GM23338 (cell line): ENCODE measurements at regions not wholly inside any gene's neighbourhood (a gene's known extent, or its start where the extent isn't known, plus 50 kb on each side); places are given as distances from the start of the nearest gene placed in this dataset.

Experiments used
- ATAC-seq: fragments of 200-7000 bp; cut with Tn5 transposase; 3 replicates; pipeline ENCODE4 v1.9.1; 2020
- DNase-seq: peaks from one replicate; pipeline ENCODE4 v3.0.0-alpha.2; 2015; ENCODE audit warnings: low spot score
- H2AFZ ChIP-seq: fragments of 200-600 bp; sonication (generic); 2 replicates; pipeline ENCODE4 v1.8.0; 2016; ENCODE audit warnings: antibody characterized with exemption, mild to moderate bottlenecking, moderate library complexity
- H3F3A ChIP-seq: fragments of 200-600 bp; sonication (generic); replicated peaks from 2 replicates; pipeline ENCODE4 v1.8.0; 2017; ENCODE audit warnings: antibody characterized with exemption, mixed run types, low read depth
- H3K27ac ChIP-seq: fragments of 200-600 bp; sonication (generic); 2 replicates; pipeline ENCODE4 v1.6.1; 2016; ENCODE audit warnings: low read depth
- H3K27me3 ChIP-seq: fragments of 200-600 bp; sonication (generic); 2 replicates; pipeline ENCODE4 v1.8.0; 2016; ENCODE audit warnings: mild to moderate bottlenecking, mixed run types, moderate library complexity; ENCODE audit not compliant: insufficient read depth
- H3K36me3 ChIP-seq: fragments of 200-600 bp; sonication (generic); 2 replicates; pipeline ENCODE4 v1.8.0; 2016; ENCODE audit warnings: mild to moderate bottlenecking; ENCODE audit not compliant: insufficient read depth
- H3K4me1 ChIP-seq: fragments of 200-600 bp; sonication (generic); 2 replicates; pipeline ENCODE4 v1.8.0; 2016; ENCODE audit warnings: mild to moderate bottlenecking, moderate library complexity; ENCODE audit not compliant: insufficient read depth
- H3K4me2 ChIP-seq: fragments of 200-600 bp; sonication (generic); 2 replicates; pipeline ENCODE4 v1.7.1; 2017; ENCODE audit warnings: mixed run types
- H3K4me3 ChIP-seq: fragments of 200-600 bp; sonication (generic); 2 replicates; pipeline ENCODE4 v1.6.1; 2016; ENCODE audit warnings: mixed run types
- H3K79me2 ChIP-seq: fragments of 200-600 bp; sonication (generic); replicated peaks from 2 replicates; pipeline ENCODE4 v1.8.0; 2017; ENCODE audit warnings: mild to moderate bottlenecking; ENCODE audit not compliant: insufficient read depth
- H3K9me2 ChIP-seq: fragments of 200-600 bp; sonication (generic); 2 replicates; pipeline ENCODE4 v1.8.0; 2017; ENCODE audit not compliant: insufficient read depth
- H4K20me1 ChIP-seq: fragments of 200-600 bp; sonication (generic); replicated peaks from 2 replicates; pipeline ENCODE4 v1.8.0; 2017; ENCODE audit warnings: mild to moderate bottlenecking; ENCODE audit not compliant: insufficient read depth
- H3K27ac Mint-ChIP-seq: 2 replicates; pipeline ENCODE4 v1.8.0; 2020; ENCODE audit warnings: inconsistent platforms, mild to moderate bottlenecking, moderate library complexity, mixed read lengths
- H3K27me3 Mint-ChIP-seq: 3 replicates; pipeline ENCODE4 v1.8.0; 2022; ENCODE audit warnings: low read depth, mild to moderate bottlenecking, moderate library complexity, mixed read lengths, inconsistent platforms; ENCODE audit not compliant: insufficient read depth, poor library complexity
- H3K36me3 Mint-ChIP-seq: 3 replicates; pipeline ENCODE4 v1.8.0; 2021; ENCODE audit warnings: low read depth, mild to moderate bottlenecking, inconsistent platforms, moderate library complexity, mixed read lengths
- H3K4me1 Mint-ChIP-seq: 3 replicates; pipeline ENCODE4 v1.8.0; 2020; ENCODE audit warnings: mild to moderate bottlenecking, inconsistent platforms, mixed read lengths
- H3K4me3 Mint-ChIP-seq: 3 replicates; pipeline ENCODE4 v1.8.0; 2021; ENCODE audit warnings: moderate library complexity, mild to moderate bottlenecking, inconsistent platforms, mixed read lengths
- H3K9me3 Mint-ChIP-seq: 3 replicates; pipeline ENCODE4 v1.8.0; 2020; ENCODE audit warnings: moderate library complexity, mild to moderate bottlenecking, inconsistent platforms, mixed read lengths
- CREB1 ChIP-seq: fragments of 250-450 bp; sonication (Bioruptor Pico); IDR thresholded peaks from 2 replicates; pipeline ENCODE4 v1.5.0; 2020; ENCODE audit warnings: low read depth, mild to moderate bottlenecking, moderate library complexity
- EZH2 ChIP-seq: fragments of 200-600 bp; sonication (generic); IDR thresholded peaks from one replicate; pipeline ENCODE4 v1.8.0; 2017; ENCODE audit warnings: antibody characterized with exemption, mild to moderate bottlenecking, low read depth; ENCODE audit not compliant: unreplicated experiment
- EZH2phosphoT487 ChIP-seq: fragments of 200-600 bp; sonication (generic); IDR thresholded peaks from one replicate; pipeline ENCODE4 v1.8.1; 2018; ENCODE audit warnings: antibody characterized with exemption; ENCODE audit not compliant: unreplicated experiment
- JUNB ChIP-seq: IDR thresholded peaks from one replicate; pipeline ENCODE4 v1.6.1; 2016; ENCODE audit warnings: antibody characterized with exemption; ENCODE audit not compliant: unreplicated experiment
- POLR2AphosphoS5 ChIP-seq: IDR thresholded peaks from 2 replicates; pipeline ENCODE4 v1.6.1; 2016; ENCODE audit warnings: antibody characterized with exemption, low read depth
- ZNF114 ChIP-seq: fragments of 250-450 bp; sonication (Bioruptor Pico); IDR thresholded peaks from 2 replicates; pipeline ENCODE4 v1.5.0; 2020; ENCODE audit warnings: mild to moderate bottlenecking, moderate library complexity
- ZNF331 ChIP-seq: fragments of 250-450 bp; sonication (Bioruptor Pico); IDR thresholded peaks from 2 replicates; pipeline ENCODE4 v1.5.0; 2020; ENCODE audit warnings: low read depth, mild to moderate bottlenecking, moderate library complexity
- TF ChIP-seq, protein P1 (sequence below): IDR thresholded peaks from one replicate; pipeline ENCODE4 v1.6.1; 2018; ENCODE audit warnings: antibody characterized with exemption; ENCODE audit not compliant: unreplicated experiment
- TF ChIP-seq, protein P2 (sequence below): fragments of 250-450 bp; sonication (Bioruptor Pico); IDR thresholded peaks from 2 replicates; pipeline ENCODE4 v1.5.0; 2020; ENCODE audit warnings: mild to moderate bottlenecking, moderate library complexity
- TF ChIP-seq, protein P3 (sequence below): IDR thresholded peaks from 2 replicates; pipeline ENCODE4 v1.6.1; 2016; ENCODE audit warnings: antibody characterized with exemption

DNA sequence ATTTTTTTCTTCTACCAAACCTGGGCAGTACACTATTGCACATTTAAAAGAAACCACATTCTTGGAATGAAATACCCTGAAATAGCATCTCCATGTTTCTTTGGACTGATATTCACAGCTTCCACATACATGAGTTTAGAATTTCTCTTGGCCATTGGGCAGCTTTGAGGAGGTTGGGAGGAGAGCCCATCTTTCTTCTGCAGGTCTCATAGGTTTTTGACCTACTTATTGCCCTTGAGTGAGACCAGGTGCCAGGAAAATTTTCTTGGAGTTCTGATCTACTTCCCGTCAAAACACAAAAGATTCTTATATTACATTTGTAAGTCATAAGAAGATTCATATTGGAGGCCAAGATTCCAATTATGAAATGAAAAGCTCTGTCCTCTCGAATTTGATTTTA is 212.0 kb downstream of the IBTK start:
- Histone ChIP-seq H3K27me3 (no peaks in the 10 kb centered on the region), H3K9me2 (no peaks in the 10 kb centered on the region), H3K4me2 (no peak overlapping the region), H3F3A (no peaks in the 10 kb centered on the region), H3K36me3 (no peaks in the 10 kb centered on the region), H3K4me1 (no peaks in the 10 kb centered on the region), H3K79me2 (no peaks in the 10 kb centered on the region), H4K20me1 (no peaks in the 10 kb centered on the region), H2AFZ (no peak overlapping the region), H3K27ac (no peak overlapping the region), H3K4me3 (no peak overlapping the region)
- Mint-ChIP-seq H3K27ac (no peak overlapping the region), H3K4me3 (no peak overlapping the region), H3K4me1 (no peaks in the 10 kb centered on the region), H3K9me3 (no peaks in the 10 kb centered on the region), H3K36me3 (no peaks in the 10 kb centered on the region), H3K27me3 (no peaks in the 10 kb centered on the region)
- ATAC-seq (no peak), DNase-seq (no peak)
- TF ChIP-seq EZH2phosphoT487 (no peak), ZNF331 (no peak), JUNB (no peak), EZH2 (no peak)
- TF ChIP-seq, protein P1, sequence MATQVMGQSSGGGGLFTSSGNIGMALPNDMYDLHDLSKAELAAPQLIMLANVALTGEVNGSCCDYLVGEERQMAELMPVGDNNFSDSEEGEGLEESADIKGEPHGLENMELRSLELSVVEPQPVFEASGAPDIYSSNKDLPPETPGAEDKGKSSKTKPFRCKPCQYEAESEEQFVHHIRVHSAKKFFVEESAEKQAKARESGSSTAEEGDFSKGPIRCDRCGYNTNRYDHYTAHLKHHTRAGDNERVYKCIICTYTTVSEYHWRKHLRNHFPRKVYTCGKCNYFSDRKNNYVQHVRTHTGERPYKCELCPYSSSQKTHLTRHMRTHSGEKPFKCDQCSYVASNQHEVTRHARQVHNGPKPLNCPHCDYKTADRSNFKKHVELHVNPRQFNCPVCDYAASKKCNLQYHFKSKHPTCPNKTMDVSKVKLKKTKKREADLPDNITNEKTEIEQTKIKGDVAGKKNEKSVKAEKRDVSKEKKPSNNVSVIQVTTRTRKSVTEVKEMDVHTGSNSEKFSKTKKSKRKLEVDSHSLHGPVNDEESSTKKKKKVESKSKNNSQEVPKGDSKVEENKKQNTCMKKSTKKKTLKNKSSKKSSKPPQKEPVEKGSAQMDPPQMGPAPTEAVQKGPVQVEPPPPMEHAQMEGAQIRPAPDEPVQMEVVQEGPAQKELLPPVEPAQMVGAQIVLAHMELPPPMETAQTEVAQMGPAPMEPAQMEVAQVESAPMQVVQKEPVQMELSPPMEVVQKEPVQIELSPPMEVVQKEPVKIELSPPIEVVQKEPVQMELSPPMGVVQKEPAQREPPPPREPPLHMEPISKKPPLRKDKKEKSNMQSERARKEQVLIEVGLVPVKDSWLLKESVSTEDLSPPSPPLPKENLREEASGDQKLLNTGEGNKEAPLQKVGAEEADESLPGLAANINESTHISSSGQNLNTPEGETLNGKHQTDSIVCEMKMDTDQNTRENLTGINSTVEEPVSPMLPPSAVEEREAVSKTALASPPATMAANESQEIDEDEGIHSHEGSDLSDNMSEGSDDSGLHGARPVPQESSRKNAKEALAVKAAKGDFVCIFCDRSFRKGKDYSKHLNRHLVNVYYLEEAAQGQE: no peak

DNA sequence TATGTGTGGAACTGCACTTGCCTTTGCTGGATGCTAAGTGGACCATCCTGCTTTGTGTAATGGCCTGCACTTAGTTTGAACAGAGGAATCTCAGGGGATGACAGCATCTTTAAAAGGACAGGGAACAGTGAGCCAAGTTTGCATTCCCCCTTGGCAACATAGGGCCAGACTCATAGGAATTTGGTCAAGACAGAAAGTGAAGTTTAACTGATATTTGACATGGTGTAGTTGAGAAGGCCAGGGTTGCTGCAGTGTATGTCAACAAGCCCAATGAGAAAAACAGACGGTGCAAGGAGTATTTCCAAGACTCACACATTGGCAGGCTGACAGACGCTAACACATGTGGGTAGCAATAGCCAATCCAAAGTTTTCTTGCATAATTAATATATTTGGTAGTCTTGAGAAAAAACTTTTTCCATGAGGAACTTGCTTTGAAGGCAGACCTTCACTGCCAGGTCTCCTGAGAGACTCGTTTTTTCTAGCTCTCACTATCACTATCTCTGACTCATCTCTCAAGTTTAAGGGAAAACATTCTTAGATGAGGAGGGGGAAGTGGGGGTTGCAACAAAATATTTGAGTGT is 213.8 kb downstream of the IBTK start:
- Histone ChIP-seq H2AFZ (no peak overlapping the region), H3K36me3 (no peaks in the 10 kb centered on the region), H3K79me2 (no peaks in the 10 kb centered on the region), H3K4me3 (no peak overlapping the region), H3F3A (no peaks in the 10 kb centered on the region), H4K20me1 (no peaks in the 10 kb centered on the region), H3K27ac (no peak overlapping the region), H3K9me2 (no peaks in the 10 kb centered on the region), H3K4me1 (no peaks in the 10 kb centered on the region), H3K4me2 (no peak overlapping the region), H3K27me3 (no peaks in the 10 kb centered on the region)
- Mint-ChIP-seq H3K4me1 (no peaks in the 10 kb centered on the region), H3K36me3 (no peaks in the 10 kb centered on the region), H3K4me3 (no peak overlapping the region), H3K27me3 (no peaks in the 10 kb centered on the region), H3K27ac (no peak overlapping the region), H3K9me3 (no peaks in the 10 kb centered on the region)
- no peak for ATAC-seq
- DNase-seq: no peak
- no peak for TF ChIP-seq ZNF331
- no peak for TF ChIP-seq POLR2AphosphoS5
- TF ChIP-seq ZNF114 (CRISPR knock-in tag): no peak
- TF ChIP-seq CREB1 (CRISPR knock-in tag): no peak
- TF ChIP-seq, protein P2, sequence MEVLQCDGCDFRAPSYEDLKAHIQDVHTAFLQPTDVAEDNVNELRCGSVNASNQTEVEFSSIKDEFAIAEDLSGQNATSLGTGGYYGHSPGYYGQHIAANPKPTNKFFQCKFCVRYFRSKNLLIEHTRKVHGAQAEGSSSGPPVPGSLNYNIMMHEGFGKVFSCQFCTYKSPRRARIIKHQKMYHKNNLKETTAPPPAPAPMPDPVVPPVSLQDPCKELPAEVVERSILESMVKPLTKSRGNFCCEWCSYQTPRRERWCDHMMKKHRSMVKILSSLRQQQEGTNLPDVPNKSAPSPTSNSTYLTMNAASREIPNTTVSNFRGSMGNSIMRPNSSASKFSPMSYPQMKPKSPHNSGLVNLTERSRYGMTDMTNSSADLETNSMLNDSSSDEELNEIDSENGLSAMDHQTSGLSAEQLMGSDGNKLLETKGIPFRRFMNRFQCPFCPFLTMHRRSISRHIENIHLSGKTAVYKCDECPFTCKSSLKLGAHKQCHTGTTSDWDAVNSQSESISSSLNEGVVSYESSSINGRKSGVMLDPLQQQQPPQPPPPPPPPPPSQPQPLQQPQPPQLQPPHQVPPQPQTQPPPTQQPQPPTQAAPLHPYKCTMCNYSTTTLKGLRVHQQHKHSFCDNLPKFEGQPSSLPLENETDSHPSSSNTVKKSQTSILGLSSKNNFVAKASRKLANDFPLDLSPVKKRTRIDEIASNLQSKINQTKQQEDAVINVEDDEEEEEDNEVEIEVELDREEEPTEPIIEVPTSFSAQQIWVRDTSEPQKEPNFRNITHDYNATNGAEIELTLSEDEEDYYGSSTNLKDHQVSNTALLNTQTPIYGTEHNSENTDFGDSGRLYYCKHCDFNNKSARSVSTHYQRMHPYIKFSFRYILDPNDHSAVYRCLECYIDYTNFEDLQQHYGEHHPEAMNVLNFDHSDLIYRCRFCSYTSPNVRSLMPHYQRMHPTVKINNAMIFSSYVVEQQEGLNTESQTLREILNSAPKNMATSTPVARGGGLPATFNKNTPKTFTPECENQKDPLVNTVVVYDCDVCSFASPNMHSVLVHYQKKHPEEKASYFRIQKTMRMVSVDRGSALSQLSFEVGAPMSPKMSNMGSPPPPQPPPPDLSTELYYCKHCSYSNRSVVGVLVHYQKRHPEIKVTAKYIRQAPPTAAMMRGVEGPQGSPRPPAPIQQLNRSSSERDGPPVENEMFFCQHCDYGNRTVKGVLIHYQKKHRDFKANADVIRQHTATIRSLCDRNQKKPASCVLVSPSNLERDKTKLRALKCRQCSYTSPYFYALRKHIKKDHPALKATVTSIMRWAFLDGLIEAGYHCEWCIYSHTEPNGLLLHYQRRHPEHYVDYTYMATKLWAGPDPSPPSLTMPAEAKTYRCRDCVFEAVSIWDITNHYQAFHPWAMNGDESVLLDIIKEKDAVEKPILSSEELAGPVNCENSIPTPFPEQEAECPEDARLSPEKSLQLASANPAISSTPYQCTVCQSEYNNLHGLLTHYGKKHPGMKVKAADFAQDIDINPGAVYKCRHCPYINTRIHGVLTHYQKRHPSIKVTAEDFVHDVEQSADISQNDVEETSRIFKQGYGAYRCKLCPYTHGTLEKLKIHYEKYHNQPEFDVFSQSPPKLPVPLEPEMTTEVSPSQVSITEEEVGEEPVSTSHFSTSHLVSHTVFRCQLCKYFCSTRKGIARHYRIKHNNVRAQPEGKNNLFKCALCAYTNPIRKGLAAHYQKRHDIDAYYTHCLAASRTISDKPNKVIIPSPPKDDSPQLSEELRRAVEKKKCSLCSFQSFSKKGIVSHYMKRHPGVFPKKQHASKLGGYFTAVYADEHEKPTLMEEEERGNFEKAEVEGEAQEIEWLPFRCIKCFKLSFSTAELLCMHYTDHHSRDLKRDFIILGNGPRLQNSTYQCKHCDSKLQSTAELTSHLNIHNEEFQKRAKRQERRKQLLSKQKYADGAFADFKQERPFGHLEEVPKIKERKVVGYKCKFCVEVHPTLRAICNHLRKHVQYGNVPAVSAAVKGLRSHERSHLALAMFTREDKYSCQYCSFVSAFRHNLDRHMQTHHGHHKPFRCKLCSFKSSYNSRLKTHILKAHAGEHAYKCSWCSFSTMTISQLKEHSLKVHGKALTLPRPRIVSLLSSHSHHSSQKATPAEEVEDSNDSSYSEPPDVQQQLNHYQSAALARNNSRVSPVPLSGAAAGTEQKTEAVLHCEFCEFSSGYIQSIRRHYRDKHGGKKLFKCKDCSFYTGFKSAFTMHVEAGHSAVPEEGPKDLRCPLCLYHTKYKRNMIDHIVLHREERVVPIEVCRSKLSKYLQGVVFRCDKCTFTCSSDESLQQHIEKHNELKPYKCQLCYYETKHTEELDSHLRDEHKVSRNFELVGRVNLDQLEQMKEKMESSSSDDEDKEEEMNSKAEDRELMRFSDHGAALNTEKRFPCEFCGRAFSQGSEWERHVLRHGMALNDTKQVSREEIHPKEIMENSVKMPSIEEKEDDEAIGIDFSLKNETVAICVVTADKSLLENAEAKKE (CRISPR knock-in tag): no peak
- TF ChIP-seq, protein P3, sequence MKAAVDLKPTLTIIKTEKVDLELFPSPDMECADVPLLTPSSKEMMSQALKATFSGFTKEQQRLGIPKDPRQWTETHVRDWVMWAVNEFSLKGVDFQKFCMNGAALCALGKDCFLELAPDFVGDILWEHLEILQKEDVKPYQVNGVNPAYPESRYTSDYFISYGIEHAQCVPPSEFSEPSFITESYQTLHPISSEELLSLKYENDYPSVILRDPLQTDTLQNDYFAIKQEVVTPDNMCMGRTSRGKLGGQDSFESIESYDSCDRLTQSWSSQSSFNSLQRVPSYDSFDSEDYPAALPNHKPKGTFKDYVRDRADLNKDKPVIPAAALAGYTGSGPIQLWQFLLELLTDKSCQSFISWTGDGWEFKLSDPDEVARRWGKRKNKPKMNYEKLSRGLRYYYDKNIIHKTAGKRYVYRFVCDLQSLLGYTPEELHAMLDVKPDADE: no peak
- TF ChIP-seq JUNB: no peak
- no peak for TF ChIP-seq EZH2
- no peak for TF ChIP-seq EZH2phosphoT487
